ENCODE measurements at regions not wholly inside any gene's neighbourhood (a gene's known extent, or its start where the extent isn't known, plus 50 kb on each side); places are given as distances from the start of the nearest gene placed in this dataset.

GRCh38 chr15:54962637-54963036 lies 234.1 kb downstream of the RSL24D1 start:
- Histone ChIP-seq H2AFZ (ENCODE audit: low read depth) (no peak overlapping the region), H3K27ac (ENCODE audit: low read depth in 2 of 2, low read length in 1 of 2) (no peak overlapping the region), H3K27me3 (ENCODE audit: insufficient read depth) (no peaks in the 10 kb centered on the region), H4K20me1 (ENCODE audit: insufficient read depth) (no peaks in the 10 kb centered on the region), H3K4me2 (no peak overlapping the region), H3K9me3 (no peaks in the 10 kb centered on the region; the same call in 1 of the 2 replicates), H3K4me3 (ENCODE audit: low read depth in 2 of 2, low read length in 1 of 2) (no peak overlapping the region), H3K36me3 (replicated peaks in 1 of 2; ENCODE audit: control insufficient read depth in 1 of 2, insufficient read depth in 2 of 2, low read length in 1 of 2) (no peaks in the 10 kb centered on the region), H3K9ac (no peak overlapping the region), H3K9me2 (no peaks in the 10 kb centered on the region), H3K79me2 (ENCODE audit: insufficient read depth) (no peaks in the 10 kb centered on the region), H3F3A (replicated peaks; ENCODE audit: insufficient read depth) (no peaks in the 10 kb centered on the region), H3K4me1 (ENCODE audit: control insufficient read depth in 1 of 2, insufficient read depth in 2 of 2, low read depth in 1 of 2, low read length in 1 of 2) (no peaks in the 10 kb centered on the region)
- TF ChIP-seq ELF1 (IDR thresholded peaks at IDR 0.05) = no peak
- TF ChIP-seq FOXJ3 (CRISPR knock-in tag; IDR thresholded peaks at IDR 0.05) = no peak
- TF ChIP-seq RCOR1 (IDR thresholded peaks at IDR 0.05; ENCODE audit: low read length) = no peak
- TF ChIP-seq TCF12 (IDR thresholded peaks at IDR 0.05) = no peak
- no peak for TF ChIP-seq GATA2 (CRISPR knock-in tag; IDR thresholded peaks at IDR 0.05)
- TF ChIP-seq NRF1 (IDR thresholded peaks at IDR 0.05; ENCODE audit: low read depth, low read length) = no peak
- TF ChIP-seq FOSL2 (IDR thresholded peaks at IDR 0.05; ENCODE audit: borderline replicate concordance, low read depth) = no peak
- TF ChIP-seq FOXM1 (IDR thresholded peaks at IDR 0.05; ENCODE audit: low read depth) = no peak
- TF ChIP-seq SIN3A (IDR thresholded peaks at IDR 0.05; ENCODE audit: borderline replicate concordance, low read depth, low read length) = no peak
- no peak for TF ChIP-seq CTCF (IDR thresholded peaks at IDR 0.05)
- TF ChIP-seq, protein P1, sequence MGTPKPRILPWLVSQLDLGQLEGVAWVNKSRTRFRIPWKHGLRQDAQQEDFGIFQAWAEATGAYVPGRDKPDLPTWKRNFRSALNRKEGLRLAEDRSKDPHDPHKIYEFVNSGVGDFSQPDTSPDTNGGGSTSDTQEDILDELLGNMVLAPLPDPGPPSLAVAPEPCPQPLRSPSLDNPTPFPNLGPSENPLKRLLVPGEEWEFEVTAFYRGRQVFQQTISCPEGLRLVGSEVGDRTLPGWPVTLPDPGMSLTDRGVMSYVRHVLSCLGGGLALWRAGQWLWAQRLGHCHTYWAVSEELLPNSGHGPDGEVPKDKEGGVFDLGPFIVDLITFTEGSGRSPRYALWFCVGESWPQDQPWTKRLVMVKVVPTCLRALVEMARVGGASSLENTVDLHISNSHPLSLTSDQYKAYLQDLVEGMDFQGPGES (IDR thresholded peaks at IDR 0.05; ENCODE audit: low read depth, low read length) = no peak
- no peak for TF ChIP-seq MXI1 (IDR thresholded peaks at IDR 0.05; ENCODE audit: low read depth, low read length)
- TF ChIP-seq, protein P2, sequence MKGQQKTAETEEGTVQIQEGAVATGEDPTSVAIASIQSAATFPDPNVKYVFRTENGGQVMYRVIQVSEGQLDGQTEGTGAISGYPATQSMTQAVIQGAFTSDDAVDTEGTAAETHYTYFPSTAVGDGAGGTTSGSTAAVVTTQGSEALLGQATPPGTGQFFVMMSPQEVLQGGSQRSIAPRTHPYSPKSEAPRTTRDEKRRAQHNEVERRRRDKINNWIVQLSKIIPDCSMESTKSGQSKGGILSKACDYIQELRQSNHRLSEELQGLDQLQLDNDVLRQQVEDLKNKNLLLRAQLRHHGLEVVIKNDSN (IDR thresholded peaks at IDR 0.05; ENCODE audit: borderline replicate concordance, low read depth) = no peak
- no peak for TF ChIP-seq RFX5 (IDR thresholded peaks at IDR 0.05; ENCODE audit: low read length)
- no peak for TF ChIP-seq POLR2AphosphoS5 (IDR thresholded peaks at IDR 0.05; ENCODE audit: low read depth, low read length)
- TF ChIP-seq YY1 (IDR thresholded peaks at IDR 0.05; ENCODE audit: low read depth) = no peak
- TF ChIP-seq EZH2phosphoT487 (IDR thresholded peaks at IDR 0.05; ENCODE audit: borderline replicate concordance, low read depth) = no peak
- TF ChIP-seq TEAD4 (IDR thresholded peaks at IDR 0.05; ENCODE audit: borderline replicate concordance, insufficient read depth) = no peak
- ChIA-PET POLR2A (no interaction called here), CTCF (no interaction called here)
- no peak for DNase-seq
